Sigmoid colon (tissue), 4 donors: ENCODE measurements at regions not wholly inside any gene's neighbourhood (a gene's known extent, or its start where the extent isn't known, plus 50 kb on each side); places are given as distances from the start of the nearest gene placed in this dataset.

Experiments used
- EP300 ChIP-seq, 4 donors: sonication (generic); formaldehyde crosslinking; IDR thresholded peaks; one replicate each; pipeline ENCODE4 v1.6.1; 2017; ENCODE audit warnings: antibody characterized with exemption in 4 of 4
- POLR2A ChIP-seq, 2 donors: fragments of 450-650 bp; IDR thresholded peaks; one replicate each; pipeline ENCODE4 v1.6.1; 2016; ENCODE audit warnings: antibody characterized with exemption in 2 of 2, mild to moderate bottlenecking in 2 of 2, moderate library complexity in 2 of 2
- TF ChIP-seq, protein P1 (sequence below), 4 experiments: fragments of 450-650 bp in 3 of 4; fragments of 200-600 bp in 1 of 4; IDR thresholded peaks; one replicate each; pipeline ENCODE4 v1.5.1; 2016 to 2019; ENCODE audit warnings: antibody characterized with exemption in 4 of 4, mild to moderate bottlenecking in 3 of 4, moderate library complexity in 2 of 4

- TF ChIP-seq POLR2A (IDR thresholded peaks at IDR 0.05) (no peak), EP300 (IDR thresholded peaks at IDR 0.05) (no peak)
- TF ChIP-seq, protein P1, sequence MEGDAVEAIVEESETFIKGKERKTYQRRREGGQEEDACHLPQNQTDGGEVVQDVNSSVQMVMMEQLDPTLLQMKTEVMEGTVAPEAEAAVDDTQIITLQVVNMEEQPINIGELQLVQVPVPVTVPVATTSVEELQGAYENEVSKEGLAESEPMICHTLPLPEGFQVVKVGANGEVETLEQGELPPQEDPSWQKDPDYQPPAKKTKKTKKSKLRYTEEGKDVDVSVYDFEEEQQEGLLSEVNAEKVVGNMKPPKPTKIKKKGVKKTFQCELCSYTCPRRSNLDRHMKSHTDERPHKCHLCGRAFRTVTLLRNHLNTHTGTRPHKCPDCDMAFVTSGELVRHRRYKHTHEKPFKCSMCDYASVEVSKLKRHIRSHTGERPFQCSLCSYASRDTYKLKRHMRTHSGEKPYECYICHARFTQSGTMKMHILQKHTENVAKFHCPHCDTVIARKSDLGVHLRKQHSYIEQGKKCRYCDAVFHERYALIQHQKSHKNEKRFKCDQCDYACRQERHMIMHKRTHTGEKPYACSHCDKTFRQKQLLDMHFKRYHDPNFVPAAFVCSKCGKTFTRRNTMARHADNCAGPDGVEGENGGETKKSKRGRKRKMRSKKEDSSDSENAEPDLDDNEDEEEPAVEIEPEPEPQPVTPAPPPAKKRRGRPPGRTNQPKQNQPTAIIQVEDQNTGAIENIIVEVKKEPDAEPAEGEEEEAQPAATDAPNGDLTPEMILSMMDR (IDR thresholded peaks at IDR 0.05), result no peak
Observed at GRCh38 chr6:81690073-81690472, 62.4 kb downstream of the TENT5A start.
